ENCODE measurements at regions not wholly inside any gene's neighbourhood (a gene's known extent, or its start where the extent isn't known, plus 50 kb on each side); places are given as distances from the start of the nearest gene placed in this dataset.

DNA sequence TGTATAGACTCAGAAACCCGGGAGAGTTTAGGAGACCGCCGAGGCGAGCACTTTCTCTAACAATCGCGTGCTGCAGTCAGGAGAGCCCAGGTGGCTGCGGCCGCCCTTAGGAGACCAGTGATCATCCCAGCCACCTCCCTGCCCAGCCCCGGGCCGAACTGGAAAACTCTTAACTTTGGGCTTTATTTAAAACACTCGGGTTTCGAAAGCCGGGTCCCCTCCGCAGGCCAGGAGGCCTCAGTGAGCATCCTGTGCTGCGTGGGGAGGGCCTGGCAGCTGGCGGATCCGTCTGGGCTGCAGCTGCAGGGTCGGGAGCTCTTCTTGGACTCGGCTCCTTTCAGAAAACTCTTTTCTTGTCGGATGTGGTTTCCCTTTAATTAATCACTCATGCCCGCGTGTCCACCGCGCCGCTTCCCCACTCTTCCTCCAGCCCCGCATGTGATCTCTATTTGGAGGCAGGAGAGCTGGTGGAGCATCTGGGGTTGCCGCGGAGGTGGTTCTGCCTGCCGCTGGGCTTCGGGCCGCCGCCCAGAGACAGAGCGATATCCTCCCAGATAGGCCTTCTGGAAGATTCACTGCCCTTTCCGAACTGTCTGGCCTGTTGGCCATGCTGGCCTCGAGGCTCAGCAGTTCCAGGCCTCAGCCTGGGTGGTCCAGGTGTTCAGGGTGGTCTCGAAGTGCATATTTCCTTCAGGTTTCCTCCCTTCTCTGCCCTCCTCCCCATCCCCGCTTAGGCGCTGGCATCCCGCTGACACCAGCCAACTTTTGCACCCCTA, 59.5 kb downstream of the TMEM174 start:
- TF ChIP-seq, protein P1, sequence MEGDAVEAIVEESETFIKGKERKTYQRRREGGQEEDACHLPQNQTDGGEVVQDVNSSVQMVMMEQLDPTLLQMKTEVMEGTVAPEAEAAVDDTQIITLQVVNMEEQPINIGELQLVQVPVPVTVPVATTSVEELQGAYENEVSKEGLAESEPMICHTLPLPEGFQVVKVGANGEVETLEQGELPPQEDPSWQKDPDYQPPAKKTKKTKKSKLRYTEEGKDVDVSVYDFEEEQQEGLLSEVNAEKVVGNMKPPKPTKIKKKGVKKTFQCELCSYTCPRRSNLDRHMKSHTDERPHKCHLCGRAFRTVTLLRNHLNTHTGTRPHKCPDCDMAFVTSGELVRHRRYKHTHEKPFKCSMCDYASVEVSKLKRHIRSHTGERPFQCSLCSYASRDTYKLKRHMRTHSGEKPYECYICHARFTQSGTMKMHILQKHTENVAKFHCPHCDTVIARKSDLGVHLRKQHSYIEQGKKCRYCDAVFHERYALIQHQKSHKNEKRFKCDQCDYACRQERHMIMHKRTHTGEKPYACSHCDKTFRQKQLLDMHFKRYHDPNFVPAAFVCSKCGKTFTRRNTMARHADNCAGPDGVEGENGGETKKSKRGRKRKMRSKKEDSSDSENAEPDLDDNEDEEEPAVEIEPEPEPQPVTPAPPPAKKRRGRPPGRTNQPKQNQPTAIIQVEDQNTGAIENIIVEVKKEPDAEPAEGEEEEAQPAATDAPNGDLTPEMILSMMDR (IDR thresholded peaks at IDR 0.05), result no peak
- no peak for TF ChIP-seq ZFX (IDR thresholded peaks at IDR 0.05; ENCODE audit: borderline replicate concordance)

Data from 22Rv1 (cell line).